Osteoblast (primary cell): ENCODE measurements at regions not wholly inside any gene's neighbourhood (a gene's known extent, or its start where the extent isn't known, plus 50 kb on each side); places are given as distances from the start of the nearest gene placed in this dataset.

Experiments used
- DNase-seq: peaks from one replicate; pipeline ENCODE4 v3.0.0; 2011; ENCODE audit warnings: low spot score, mixed read lengths; ENCODE audit not compliant: insufficient read length; ENCODE audit errors: missing footprints
- H2AFZ ChIP-seq: 2 replicates; pipeline ENCODE4 v1.6.0; 2011; ENCODE audit warnings: mild to moderate bottlenecking, low read length
- H3K27ac ChIP-seq: 2 replicates; pipeline ENCODE4 v1.5.1; 2011; ENCODE audit warnings: mild to moderate bottlenecking, low read depth, low read length, moderate library complexity
- H3K27me3 ChIP-seq: 2 replicates; pipeline ENCODE4 v1.6.0; 2012; ENCODE audit warnings: mild to moderate bottlenecking, control low read depth, inconsistent platforms, low read length, moderate library complexity; ENCODE audit not compliant: insufficient read depth
- H3K36me3 ChIP-seq: 2 replicates; pipeline ENCODE4 v1.5.1; 2011; ENCODE audit warnings: mild to moderate bottlenecking, low read length, control low read depth, moderate library complexity; ENCODE audit not compliant: insufficient read depth
- H3K4me1 ChIP-seq: 2 replicates; pipeline ENCODE4 v1.5.1; 2011; ENCODE audit warnings: mild to moderate bottlenecking, low read length, control low read depth, moderate library complexity; ENCODE audit not compliant: insufficient read depth
- H3K4me2 ChIP-seq: 2 replicates; pipeline ENCODE4 v1.6.0; 2011; ENCODE audit warnings: mild to moderate bottlenecking, low read length; ENCODE audit not compliant: insufficient read depth
- H3K4me3 ChIP-seq: fragments of 200-600 bp; sonication (generic); 3 replicates; pipeline ENCODE4 v1.5.1; 2012; ENCODE audit warnings: mild to moderate bottlenecking, low read length, inconsistent platforms; ENCODE audit not compliant: insufficient read depth
- H3K79me2 ChIP-seq: 2 replicates; pipeline ENCODE4 v1.6.0; 2012; ENCODE audit warnings: mild to moderate bottlenecking, low read length, control low read depth, inconsistent platforms; ENCODE audit not compliant: insufficient read depth
- H3K9me3 ChIP-seq: 2 replicates; pipeline ENCODE4 v1.5.1; 2011; ENCODE audit warnings: low read depth, low read length, control low read depth
- H4K20me1 ChIP-seq: 2 replicates; pipeline ENCODE4 v1.6.0; 2012; ENCODE audit warnings: mild to moderate bottlenecking, low read length, control low read depth; ENCODE audit not compliant: insufficient read depth
- CTCF ChIP-seq: IDR thresholded peaks from 2 replicates; pipeline ENCODE4 v1.5.1; 2011; ENCODE audit warnings: mild to moderate bottlenecking, low read depth, low read length, moderate library complexity; ENCODE audit errors: extremely low read depth

DNA sequence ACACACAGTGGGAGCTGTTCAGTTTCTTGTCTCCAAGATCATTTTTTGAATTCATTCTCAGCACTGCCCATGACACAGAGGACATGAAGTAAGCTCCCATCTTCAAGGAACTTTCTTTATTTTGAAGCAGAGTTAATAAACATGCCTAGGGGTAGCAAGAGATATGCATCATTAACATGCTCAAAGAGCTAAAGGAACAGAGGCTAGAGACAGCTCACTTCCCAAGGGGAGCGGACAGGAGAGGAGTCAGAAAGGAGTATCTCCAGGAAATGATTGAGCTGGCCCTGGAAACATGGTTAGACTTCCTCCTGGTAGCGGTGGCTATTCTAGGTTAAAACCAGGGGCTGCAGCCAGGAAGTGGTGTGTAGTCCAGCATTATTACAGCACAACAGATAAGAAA lies 135.9 kb downstream of the GPAM start:
- H3K4me3 ChIP-seq, result no peak overlapping the region
- no peak for TF ChIP-seq CTCF

DNA sequence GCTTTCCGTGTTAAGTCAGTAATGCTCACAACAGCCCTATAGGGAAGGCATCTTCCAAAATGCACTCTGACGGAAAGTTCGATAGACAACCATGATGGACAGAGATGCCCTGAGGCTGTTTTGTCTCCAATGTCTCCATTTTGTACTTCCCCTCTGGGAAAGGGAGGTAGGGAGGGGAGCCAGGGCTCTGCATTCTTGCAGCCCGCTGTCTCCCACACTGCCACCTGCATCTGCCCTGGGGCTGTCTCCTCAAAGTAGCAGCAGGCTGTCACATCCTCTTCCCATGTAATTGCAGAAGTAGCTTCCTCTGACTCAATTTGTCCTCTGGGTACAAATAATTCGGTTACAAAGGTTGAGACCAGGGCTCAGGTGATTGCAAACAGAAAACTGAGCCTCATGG lies 131.4 kb downstream of the GPAM start:
- Histone ChIP-seq H3K27me3 (no peaks in the 10 kb centered on the region), H4K20me1 (no peaks in the 10 kb centered on the region), H3K27ac (no peak overlapping the region), H3K79me2 (no peaks in the 10 kb centered on the region), H3K36me3 (no peaks in the 10 kb centered on the region), H3K4me1 (no peaks in the 10 kb centered on the region), H3K9me3 (no peaks in the 10 kb centered on the region), H2AFZ (no peak overlapping the region), H3K4me2 (no peak overlapping the region), H3K4me3 (no peak overlapping the region)
- DNase-seq, result no peak
- no peak for TF ChIP-seq CTCF

More for the DNA sequence above, 135.9 kb downstream of the GPAM start:
- no peaks in the 10 kb centered on the region for H3K79me2 ChIP-seq
- H3K4me2 ChIP-seq, result no peak overlapping the region
- DNase-seq, result peak; percentile 75
- no peak overlapping the region for H3K27ac ChIP-seq
- no peaks in the 10 kb centered on the region for H3K4me1 ChIP-seq
- no peaks in the 10 kb centered on the region for H3K36me3 ChIP-seq
- no peaks in the 10 kb centered on the region for H3K27me3 ChIP-seq
- no peaks in the 10 kb centered on the region for H3K9me3 ChIP-seq
- no peak overlapping the region for H2AFZ ChIP-seq
- H4K20me1 ChIP-seq, result no peaks in the 10 kb centered on the region

DNA sequence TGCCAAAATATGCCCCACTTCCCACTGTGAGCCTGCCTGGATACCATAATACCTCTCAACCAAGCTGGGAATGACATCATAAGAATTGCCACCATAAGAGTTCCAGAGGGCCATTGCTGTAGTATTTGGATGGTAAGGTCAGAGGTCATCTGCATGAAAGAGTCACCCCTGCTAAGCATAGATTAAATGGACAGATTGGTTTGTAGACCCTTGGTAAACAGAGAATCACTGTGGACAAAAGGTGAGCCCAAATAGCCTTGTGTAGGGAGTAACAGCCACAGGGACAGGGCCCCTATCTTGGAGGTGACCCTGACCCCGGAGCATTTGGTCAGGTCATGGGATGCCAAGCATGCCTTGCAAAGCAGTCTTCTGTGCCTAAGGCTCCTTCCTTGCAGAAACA lies 129.7 kb downstream of the GPAM start:
- H2AFZ ChIP-seq, result no peak overlapping the region
- H3K9me3 ChIP-seq, result no peaks in the 10 kb centered on the region
- H4K20me1 ChIP-seq, result no peaks in the 10 kb centered on the region
- no peaks in the 10 kb centered on the region for H3K4me1 ChIP-seq
- peak; percentile 26 for DNase-seq
- H3K27me3 ChIP-seq, result no peaks in the 10 kb centered on the region
- H3K36me3 ChIP-seq, result no peaks in the 10 kb centered on the region
- H3K27ac ChIP-seq, result no peak overlapping the region
- no peak for TF ChIP-seq CTCF
- no peak overlapping the region for H3K4me2 ChIP-seq
- H3K79me2 ChIP-seq, result no peaks in the 10 kb centered on the region
- no peak overlapping the region for H3K4me3 ChIP-seq

DNA sequence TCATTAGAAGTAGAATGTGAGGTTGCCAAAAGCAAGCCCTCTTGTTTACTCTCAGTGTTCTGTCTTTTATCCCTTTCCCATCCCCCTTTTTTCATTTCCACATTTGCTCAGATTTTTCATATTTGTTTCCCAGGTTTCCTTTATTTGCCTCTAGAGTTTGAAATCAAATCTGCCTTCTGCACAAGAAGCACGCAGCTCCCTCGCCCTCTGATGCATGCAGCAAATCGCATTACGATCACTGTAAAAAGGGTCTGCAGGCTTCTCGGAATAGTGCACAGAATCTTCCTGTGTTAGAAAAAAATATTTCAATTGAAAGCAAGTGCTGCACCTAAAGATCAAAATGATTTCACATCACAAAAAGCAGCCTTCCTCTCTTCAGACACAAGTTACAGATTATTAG lies 129.0 kb downstream of the GPAM start:
- H3K27ac ChIP-seq, result no peak overlapping the region

More for the DNA sequence above, 129.0 kb downstream of the GPAM start:
- Histone ChIP-seq H4K20me1 (no peaks in the 10 kb centered on the region), H3K36me3 (no peaks in the 10 kb centered on the region), H3K4me3 (no peak overlapping the region), H3K27me3 (no peaks in the 10 kb centered on the region), H2AFZ (no peak overlapping the region), H3K9me3 (no peaks in the 10 kb centered on the region), H3K4me2 (no peak overlapping the region), H3K79me2 (no peaks in the 10 kb centered on the region), H3K4me1 (no peaks in the 10 kb centered on the region)
- no peak for TF ChIP-seq CTCF
- no peak for DNase-seq
